T-helper 22 cell (primary cell): ENCODE measurements at regions not wholly inside any gene's neighbourhood (a gene's known extent, or its start where the extent isn't known, plus 50 kb on each side); places are given as distances from the start of the nearest gene placed in this dataset.

Experiments used
- DNase-seq: peaks from one replicate; pipeline ENCODE4 v3.0.0-alpha.2; 2020; ENCODE audit warnings: low read depth

GRCh38 chr18:78150590-78150989 lies 829.0 kb upstream of the SALL3 start:
- DNase-seq, result no peak

- DNase-seq, result no peak
These were observed 828.4 kb upstream of the SALL3 start for GRCh38 chr18:78151234-78151633.

GRCh38 chr18:78151948-78152725 lies 827.5 kb upstream of the SALL3 start:
- DNase-seq, result no peak

- DNase-seq, result no peak
These were observed 826.3 kb upstream of the SALL3 start for GRCh38 chr18:78153362-78153761.

- no peak for DNase-seq
These were observed 825.2 kb upstream of the SALL3 start for GRCh38 chr18:78154444-78154843.

DNA sequence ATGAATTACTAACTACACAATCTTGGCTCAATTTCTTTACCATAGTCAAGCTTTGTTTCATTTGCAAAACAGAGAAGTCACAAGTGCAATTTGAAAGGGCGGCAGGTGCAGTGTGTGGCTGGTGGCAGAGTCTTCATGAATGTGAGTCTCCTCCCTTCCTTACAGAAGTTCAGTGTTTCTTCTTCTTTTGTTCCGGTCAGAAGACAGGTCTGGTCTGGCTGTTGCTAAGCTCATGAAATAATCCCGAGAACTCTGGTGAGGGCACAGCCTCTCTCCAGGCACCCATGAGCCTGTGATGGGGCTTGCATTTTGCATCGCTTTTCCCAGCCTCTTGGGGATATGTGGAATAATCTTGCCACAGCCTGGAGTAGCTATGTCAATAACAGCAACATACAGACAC lies 824.8 kb upstream of the SALL3 start:
- DNase-seq, result no peak

DNA sequence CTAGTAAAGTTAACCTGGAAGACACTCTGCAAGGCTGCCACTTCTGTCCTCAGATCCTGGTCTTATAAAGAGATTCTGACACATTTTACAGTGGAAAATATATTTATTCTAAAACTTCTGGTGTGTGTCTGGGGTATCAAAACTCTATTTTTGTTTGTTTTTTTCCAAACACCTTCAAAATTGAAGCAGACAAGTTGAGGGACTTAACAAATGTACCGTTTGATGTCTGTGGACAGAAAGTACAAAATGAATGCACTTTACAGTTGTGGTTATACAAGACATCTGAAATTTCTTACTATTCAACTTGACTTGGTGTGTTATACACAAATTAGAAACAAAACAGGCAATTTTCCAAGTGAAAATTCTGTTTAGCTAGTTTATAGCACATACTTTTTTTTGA lies 823.2 kb upstream of the SALL3 start:
- no peak for DNase-seq

GRCh38 chr18:78158943-78159342 lies 820.7 kb upstream of the SALL3 start:
- no peak for DNase-seq

- no peak for DNase-seq
These were observed 820.2 kb upstream of the SALL3 start for GRCh38 chr18:78159397-78159796.

GRCh38 chr18:78160961-78161656 lies 818.5 kb upstream of the SALL3 start:
- no peak for DNase-seq

- no peak for DNase-seq
These were observed 814.1 kb upstream of the SALL3 start for GRCh38 chr18:78165525-78165924.

DNA sequence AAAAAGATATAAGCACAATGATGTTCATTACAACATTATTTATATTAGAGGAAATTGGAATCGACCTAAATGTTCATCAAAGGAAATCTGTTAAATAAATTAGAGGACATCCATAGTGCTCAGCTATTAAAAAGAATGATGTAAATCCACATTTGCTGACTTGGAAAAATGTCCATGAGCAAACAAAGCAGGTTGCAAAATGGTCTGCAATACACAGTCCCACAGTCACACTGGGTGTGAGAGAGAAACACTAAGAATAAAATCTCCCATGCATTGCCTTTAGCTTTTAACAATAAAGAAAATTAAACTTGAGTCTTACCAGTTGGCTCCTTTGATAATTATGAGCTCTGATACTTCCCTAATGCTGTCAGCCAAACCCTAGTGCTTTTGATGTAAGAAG lies 811.1 kb upstream of the SALL3 start:
- no peak for DNase-seq

- DNase-seq, result no peak
These were observed 810.3 kb upstream of the SALL3 start for GRCh38 chr18:78169174-78169864.

DNA sequence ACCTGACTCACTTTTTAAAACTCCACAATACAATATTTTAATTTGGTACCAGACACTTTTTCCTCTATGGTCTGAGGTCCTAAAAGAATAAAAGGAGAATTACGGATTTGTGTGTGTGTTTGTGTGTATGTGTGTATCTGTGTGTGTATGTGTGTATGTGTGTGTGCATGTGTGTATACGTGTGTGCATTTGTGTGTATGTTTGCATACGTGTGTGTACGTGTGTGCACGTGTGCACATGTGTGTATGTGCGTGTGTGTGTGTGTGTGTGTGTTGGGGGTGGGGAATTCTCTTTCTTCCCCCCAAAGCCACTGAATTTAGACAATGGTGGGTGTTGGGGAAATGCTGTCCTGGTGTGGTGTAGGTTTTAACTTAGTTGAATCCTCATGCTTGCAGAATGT lies 807.7 kb upstream of the SALL3 start:
- DNase-seq, result no peak

GRCh38 chr18:78174737-78175136 lies 804.9 kb upstream of the SALL3 start:
- no peak for DNase-seq

GRCh38 chr18:78178812-78179211 lies 800.8 kb upstream of the SALL3 start:
- DNase-seq, result no peak

DNA sequence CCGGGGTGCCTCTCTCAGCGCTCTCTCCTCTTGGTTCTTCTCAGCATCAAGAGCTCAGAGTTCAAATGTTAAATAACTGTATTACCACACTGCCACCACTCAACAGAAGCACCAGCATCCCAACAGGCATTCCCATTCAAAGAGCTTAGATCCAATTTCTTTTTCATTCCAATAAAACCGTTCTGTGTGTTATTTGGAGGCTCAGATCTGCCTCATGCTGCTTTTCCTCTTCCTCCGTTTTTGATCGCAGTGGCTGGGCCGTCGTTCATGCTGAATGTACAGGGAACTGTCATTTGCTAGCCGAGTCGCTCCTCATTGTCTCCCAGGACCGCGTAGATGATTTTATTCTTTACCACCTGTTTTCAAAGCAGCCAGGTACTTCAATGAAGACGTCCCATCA lies 798.9 kb upstream of the SALL3 start:
- DNase-seq, result no peak

DNA sequence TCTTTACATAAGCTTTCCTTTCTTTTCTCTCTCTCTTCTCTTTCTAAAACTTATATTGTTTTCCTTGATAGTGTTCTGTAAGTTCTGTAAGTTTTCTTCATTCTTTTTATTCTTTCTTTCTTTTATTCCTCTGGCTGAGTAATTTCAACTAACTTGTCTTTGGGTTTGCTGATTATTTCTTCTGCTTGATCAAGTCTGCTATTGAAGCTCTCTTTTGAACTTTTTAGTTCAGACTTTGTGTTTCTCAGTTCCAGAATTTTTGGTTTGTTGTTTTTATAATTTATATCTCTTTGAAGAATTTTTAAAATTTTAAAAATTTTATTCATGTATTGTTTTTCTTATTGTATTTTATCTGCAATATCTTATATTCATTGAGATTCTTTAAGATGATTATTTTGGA lies 795.8 kb upstream of the SALL3 start:
- DNase-seq, result no peak

- DNase-seq, result no peak
These were observed 788.3 kb upstream of the SALL3 start for GRCh38 chr18:78191276-78191675.

DNA sequence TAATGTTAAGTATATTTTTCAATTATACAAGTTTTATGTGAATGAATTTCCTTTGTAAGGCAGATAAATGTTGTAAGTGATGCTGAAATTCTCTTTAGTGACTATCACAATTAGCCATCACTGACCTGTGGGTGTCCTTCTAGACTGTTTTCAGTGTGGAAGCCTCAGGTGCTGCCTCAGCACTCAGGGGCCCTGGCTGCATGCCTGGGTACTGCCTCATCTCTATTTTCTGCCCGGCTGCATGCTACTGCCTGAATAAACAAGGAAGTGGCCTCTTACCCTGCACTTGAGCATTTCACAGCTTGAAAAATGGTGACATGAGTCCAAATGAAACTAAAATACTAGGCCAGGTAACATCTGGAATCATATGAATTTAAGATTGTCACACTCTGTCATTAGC lies 787.6 kb upstream of the SALL3 start:
- DNase-seq, result no peak

GRCh38 chr18:78196280-78196679 lies 783.3 kb upstream of the SALL3 start:
- DNase-seq, result no peak

DNA sequence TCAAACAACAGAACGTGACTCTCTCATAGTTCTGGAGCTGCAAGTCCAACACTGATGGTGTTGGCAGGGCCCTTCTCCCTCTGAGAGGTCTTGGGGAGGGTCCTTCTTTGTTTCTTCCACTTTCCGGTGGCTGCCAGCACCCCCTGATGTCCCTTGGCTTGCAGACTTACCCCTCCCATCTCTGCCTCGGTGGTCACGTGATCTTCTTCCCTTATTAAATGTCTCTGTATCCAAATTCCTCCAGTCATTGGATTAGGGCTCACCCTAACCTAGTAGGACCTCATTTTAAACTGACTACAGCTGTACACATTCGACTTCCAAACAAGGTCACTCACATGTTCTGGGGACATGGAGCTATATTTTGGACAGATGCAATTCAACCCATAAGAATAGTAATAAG lies 780.6 kb upstream of the SALL3 start:
- DNase-seq, result no peak

DNA sequence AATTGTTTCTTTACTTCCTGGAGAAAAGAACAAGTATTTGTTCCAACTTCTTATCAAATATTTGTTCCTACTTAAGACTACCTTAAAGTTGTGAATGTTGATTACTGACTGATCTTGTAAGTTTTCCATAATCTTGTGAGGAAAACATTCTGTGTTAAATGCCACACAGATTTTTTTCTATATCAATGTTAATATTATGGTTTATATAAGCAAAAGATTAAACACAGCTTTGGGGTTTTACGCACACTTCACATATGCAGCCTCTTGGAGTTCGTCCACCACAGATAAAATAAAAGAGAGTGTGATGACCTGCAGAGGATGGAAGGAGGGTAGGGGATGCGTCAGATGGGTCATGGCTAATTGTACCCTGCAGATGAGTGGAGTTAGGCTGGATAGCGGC lies 780.0 kb upstream of the SALL3 start:
- DNase-seq, result no peak
